ENCODE measurements at regions not wholly inside any gene's neighbourhood (a gene's known extent, or its start where the extent isn't known, plus 50 kb on each side); places are given as distances from the start of the nearest gene placed in this dataset.

DNA sequence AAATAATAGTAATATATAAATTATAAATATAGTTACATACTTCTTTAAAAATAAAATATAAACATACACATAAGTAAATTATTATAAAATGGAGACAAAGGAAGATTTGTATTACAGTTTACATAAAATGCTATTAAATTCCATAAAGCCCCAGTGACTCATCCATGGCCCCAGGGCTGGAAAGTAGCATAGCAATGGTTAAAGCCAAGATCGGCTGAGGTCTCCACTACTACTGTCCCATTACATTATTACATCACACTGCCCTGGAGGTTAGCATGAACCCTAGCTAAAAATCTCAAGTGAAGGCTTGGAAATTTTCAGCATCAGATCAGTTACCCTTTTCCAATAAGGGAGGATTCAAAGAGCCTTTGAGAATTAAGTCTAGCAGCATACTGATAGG, 936.2 kb downstream of the DSC3 start:
- DNase-seq (ENCODE audit: low read depth in 3 of 3, low spot score in 2 of 3) = no peak

DNA sequence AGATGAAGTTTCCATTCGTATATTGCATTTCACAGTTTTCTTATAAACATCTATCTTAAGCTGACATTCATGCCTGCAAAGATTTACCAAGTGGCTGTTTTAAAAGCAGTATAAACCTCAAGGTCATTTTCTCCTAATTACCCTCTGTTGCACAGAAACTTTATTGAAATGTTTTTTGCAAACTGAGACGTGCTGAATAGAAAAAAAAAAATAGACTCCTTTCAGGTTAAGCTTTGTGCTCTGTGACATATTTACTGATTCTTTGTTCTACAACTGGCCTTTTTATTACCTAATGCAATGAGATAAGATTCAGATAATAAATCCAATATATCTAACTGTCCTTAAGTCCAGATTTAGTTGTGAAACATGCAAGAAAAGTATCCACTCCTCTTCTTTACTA, 938.7 kb downstream of the DSC3 start:
- no peak for DNase-seq (ENCODE audit: low read depth in 3 of 3, low spot score in 2 of 3)

DNA sequence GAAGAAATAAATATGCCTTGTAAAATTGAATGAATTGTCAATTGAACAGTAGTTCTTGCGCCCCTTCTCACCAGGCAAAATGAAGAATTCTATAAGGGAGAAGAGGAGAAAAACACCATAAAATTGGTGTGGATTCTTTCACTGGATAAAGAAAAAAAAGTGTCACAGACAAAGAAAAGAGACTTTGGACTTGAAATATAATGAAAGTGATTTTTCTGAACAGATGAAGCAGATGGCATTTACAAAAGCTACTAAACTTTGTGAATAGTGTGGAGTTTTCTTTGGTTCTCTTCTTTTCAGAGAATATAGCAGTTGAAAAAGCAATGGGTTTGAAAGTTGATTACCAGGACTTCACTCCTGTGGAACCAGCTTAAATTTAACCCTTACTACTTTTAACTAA, 945.7 kb downstream of the DSC3 start:
- no peak for DNase-seq (ENCODE audit: low read depth in 3 of 3, low spot score in 2 of 3)

DNA sequence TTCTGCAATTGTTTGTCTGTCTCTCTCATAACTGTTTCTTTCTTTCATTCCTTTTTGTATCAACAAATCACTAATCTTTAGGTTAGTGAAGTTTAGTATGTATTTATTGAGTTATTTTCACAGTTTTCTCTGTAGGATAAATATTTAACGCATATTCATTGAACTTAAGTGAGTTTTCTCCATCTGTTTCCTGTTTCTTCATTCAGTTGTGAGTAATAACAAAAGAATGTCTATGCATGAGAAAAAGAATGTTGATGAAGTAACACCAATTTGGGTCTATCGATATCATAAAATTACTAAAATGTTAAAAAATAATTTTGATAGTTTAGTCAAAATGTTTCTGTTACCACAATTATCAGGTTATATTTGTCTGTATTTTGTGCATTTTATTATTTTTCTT, 948.0 kb downstream of the DSC3 start:
- no peak for DNase-seq (ENCODE audit: low read depth in 3 of 3, low spot score in 2 of 3)

DNA sequence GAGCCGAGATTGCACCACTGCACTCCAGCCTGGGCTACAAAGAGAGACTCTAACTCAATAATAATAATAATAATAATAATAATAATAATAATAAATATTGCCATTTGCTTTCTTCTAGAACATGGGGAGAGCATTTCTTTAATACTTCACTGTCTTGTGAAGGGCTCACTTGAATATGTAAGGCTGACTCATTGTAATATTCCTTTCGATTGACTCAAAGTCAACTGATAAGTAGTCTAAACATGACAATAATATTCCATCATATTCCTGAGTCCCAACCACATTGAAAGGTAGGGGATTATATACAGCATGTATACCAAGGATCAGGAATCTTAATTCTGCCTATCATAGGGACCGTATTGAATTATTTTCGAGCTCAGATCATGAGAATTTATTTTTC, 949.2 kb downstream of the DSC3 start:
- DNase-seq (ENCODE audit: low read depth in 3 of 3, low spot score in 2 of 3) = no peak

DNA sequence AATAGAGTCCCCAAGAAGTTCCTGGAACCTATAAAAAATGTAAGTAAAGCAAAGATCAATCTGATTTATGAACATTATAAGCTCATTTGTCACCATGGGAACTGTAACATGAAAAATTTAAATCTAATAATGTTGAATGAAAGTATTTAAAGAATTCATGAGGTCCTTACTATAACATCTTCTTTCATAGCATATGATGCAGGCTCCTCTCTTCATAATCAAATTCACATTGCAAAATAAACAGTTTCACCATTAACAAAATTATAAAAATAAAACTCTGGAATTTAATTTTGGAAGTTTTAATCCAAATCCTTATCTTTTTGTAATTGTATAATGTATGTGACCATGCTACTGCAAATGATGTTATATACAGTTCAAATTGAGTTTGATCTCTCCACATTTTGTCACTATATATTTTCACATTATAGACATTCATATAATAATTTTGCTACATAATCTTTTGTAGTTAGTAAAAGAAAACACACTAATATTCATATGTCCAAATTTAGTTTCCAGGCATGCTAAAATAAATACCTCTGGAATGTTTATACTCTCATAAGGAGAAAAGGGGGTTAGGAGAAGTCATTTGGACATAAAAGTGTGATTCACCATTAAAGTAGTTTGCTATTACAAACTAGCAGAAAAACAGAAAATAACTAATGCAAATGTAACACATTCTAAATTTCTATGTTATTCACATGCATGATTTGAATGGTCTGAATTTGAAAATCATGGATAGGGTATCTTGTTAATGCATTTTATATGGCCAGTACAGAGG, 954.1 kb downstream of the DSC3 start:
- DNase-seq (ENCODE audit: low read depth in 3 of 3, low spot score in 2 of 3) = no peak

DNA sequence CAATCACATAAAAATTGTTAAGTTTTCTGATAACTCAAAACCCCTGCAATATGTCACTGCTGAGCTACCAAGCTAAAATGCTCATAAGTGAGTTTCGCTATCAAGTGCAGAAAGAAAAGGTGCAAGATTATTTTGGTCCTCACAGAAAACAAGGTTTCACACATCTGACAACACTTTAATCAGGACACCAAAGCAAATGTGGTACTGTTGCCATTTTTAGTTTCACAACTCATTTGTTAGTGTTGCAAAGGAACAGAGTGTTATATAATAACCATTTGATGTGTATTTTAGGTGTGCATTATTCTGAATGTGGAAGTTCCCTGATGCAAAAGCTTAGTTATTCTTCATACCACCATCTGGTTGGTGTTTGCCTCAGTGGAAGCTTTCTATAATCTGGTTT, 956.2 kb downstream of the DSC3 start:
- no peak for DNase-seq (ENCODE audit: low read depth in 3 of 3, low spot score in 2 of 3)

DNA sequence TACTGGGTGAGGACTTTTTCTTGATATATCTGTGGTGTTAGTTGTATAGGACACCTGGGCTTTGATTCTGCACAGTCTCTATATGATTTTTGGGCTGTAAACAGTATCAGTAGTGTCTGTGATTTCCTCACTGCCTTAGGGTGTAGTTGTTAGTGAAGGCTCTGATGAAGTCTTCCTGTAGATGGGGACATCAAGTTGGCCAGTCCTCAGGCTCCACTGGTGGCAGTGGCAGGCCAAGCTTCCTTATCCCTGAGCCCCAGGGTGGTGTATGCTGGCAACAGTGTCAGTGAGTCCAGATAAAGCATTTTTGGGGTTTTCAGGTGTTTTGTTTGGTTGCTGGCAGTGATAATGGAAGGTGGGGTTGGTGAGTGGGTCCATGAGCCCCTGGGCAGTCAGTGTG, 961.4 kb downstream of the DSC3 start:
- DNase-seq (ENCODE audit: low read depth in 3 of 3, low spot score in 2 of 3) = no peak

DNA sequence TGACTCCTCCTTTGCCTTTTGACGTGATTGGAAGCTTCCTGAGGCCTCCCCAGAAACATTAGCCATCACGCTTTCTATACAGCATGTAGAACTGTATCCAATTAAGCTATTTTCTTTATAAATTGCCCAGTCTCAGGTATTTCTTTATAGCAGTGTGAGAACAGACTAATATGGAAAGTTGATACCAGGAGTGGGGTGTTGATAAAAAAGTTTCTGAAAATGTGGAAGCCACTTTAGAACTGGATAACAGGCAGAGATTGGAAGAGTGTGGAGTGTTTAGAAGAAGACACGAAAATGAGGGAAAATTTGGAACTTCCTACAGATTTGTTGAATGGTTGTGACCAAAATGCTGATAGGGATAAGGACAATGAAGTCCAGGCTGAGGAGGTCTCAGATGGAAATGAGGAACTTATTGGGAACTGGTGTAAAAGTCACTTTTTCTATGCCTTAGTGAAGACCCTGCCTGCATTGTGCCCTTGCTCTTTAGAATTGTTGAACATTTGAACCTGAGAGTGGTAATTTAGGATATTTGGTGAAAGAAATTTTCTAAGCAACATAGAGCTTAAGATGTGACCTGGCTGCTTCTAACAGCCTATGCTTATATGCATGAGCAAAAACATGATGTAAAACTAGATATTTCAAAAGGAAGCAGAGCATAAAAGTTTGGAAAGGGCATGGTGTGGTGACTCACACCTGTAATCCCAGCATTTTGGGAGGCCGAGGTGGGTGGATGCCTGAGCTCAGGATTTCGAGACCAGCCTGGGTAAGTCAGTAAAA, 969.7 kb downstream of the DSC3 start:
- DNase-seq (ENCODE audit: low read depth in 3 of 3, low spot score in 2 of 3) = no peak

DNA sequence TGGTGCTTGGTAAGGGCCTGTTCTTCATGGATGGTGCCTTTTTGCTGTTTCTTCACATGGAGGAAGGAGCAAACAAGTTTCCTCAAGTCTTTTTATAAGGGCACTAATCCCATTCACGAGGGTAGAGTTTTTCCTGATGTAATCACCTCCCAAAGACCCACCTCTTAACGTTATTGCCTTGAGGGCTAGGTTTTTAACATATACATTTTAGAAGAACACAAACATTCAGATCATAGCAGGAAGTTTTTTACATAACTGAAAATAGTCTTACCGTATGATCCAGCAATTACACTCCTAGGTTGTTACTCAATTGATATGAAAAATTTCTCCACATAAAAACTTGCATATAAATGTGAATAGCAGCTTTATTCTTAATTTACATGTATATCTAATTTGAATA, 976.3 kb downstream of the DSC3 start:
- DNase-seq (ENCODE audit: low read depth in 3 of 3, low spot score in 2 of 3) = no peak

DNA sequence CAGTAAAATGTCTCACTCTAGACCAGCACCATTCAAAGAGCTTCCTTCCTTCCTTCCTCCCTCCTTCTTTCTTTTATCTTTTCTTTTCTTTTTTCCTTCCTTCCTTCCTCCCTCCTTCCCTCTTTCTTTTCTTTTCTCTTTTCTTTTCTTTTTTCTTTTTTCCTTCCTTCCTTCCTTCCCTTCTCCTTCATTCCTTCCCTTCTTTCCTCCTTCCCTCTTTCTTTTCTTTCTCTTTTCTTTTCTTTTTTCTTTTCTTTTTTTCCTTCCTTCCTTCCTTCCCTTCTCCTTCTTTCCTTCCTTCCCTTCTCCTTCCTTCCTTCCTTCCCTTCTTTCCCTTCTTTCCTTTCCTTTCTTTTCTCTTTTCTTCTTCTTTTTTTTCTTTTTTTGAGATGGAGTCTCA, 985.1 kb downstream of the DSC3 start:
- no peak for DNase-seq (ENCODE audit: low read depth in 3 of 3, low spot score in 2 of 3)

DNA sequence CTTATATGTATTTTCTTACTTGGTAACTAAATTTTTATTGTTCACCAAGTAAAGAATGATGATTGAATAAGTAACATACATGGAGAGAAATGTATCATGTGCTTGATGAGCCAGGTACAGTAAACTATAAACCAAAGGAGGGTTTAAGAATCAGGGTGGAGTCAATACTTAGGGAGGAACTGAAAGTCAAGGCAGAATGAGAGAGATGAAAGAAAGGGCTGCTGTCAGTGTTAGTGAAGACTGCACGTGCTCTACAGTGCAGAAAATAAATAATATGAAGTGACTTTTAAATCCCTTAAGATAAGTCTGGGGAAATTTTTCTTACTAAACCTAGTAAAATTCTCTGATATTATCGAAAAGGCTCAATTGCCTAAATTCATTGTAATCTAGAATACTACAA, 986.0 kb downstream of the DSC3 start:
- no peak for DNase-seq (ENCODE audit: low read depth in 3 of 3, low spot score in 2 of 3)

DNA sequence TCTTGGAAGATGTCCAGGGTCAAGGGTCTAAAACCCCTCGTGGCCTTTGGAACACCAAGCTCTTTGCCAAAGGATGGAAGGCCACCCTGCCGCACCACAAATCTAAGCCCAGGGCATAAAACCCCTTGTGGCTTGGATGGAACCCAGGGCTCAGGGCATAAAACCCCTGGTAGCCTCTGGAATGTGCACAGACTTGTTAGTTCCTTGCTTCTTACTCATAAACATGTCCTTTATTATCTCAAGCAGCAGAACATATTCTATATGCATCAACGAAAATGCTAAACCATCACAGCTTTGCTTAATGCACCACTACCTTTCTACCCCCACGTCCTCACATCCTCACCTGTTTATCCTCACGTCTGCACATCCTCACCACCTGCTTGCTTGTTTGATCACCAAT, 998.0 kb downstream of the DSC3 start:
- DNase-seq (ENCODE audit: low read depth in 3 of 3, low spot score in 2 of 3) = no peak

DNA sequence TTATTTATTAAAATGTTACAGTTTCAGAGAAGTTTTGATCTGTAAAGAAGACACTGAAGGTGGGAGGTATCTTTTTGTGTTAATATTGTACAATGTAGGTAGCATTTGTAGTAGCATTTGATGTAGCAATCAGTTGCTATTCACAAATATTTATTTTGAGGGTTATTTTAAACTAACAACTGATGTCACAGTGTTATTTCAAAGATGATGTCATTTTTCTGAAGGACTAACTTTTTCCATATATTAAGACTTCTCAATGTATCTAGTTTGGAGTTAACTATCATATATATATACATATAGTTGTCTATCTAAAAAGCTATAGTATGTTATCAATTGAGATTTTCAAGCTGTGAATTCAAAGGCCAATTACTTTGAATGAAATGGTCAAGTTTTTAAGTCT, 1003.3 kb downstream of the DSC3 start:
- DNase-seq (ENCODE audit: low read depth in 3 of 3, low spot score in 2 of 3) = no peak

DNA sequence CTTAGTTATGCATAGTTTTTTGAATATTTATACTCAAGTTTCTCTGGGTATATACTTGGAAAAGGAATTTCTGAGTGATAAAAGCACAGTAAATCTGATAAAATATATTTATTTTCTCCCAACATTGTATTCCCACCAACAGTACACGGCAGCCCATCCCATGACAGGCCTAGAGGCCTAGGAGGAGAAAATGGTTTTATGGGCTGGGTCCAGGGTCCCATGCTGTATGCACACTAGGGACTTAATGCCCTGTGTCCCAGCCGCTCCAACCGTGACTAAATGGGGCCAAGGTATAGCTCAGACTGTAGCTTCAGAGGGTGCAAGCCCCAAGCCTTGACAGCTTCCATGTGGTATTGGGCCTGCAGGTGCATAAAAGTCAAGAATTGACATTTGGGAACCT, 1007.7 kb downstream of the DSC3 start:
- no peak for DNase-seq (ENCODE audit: low read depth in 3 of 3, low spot score in 2 of 3)

DNA sequence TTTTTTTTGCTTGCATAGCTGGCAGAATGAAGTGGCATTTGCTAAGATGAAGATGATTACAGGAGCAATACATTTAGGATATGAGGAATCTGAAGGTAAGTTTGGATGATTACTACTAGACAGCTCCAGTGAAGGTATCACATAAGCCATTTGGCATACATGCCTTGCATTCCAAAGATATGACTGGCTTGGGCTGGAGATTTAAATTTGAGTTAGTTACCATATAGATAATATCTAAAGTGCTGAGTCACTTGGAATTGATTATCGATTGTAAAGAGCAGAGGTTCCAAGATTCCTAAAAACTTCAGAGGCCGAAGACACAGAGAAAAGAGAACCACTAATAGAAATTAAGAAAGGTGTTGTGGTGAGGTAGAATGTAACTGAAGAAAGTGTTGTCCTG, 1026.4 kb downstream of the DSC3 start:
- DNase-seq (ENCODE audit: low read depth in 3 of 3, low spot score in 2 of 3) = no peak

DNA sequence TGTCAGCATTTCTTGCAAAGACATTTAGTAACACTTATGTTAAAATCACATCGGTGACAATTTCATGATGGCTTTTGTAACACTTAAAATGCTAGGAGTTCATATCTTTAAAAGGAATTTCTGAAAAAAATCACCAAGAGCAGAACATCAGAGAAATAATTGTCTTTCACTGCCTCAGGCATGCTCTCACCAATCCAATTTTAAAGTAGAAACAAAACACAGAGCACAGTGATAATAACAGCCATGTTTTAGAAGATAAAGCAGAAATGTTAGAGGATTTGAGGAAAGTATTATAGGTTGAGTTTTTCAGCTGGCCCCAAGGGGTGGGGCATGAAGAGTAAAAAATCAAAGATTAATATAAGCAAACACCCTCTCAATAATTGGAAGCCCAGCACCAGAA, 1037.6 kb downstream of the DSC3 start:
- no peak for DNase-seq (ENCODE audit: low read depth in 3 of 3, low spot score in 2 of 3)

DNA sequence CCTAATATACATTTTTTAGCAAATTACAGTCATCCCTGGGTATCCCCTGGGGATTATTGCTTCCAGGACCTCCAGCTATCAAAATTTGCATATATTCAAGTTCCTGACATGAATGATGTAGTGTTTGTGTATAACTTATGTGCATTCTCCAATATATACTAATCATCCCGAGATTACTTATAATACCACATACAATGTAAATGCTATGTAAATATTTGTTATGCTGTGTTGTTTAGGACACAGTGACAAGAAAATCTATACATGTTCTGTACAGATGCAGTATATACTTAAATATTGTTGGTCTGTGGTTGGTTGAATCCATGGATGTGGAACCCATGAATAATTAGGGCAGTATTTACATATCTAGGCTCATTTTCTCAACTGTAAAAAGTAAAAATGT, 1060.3 kb downstream of the DSC3 start:
- DNase-seq (ENCODE audit: low read depth in 3 of 3, low spot score in 2 of 3) = no peak

DNA sequence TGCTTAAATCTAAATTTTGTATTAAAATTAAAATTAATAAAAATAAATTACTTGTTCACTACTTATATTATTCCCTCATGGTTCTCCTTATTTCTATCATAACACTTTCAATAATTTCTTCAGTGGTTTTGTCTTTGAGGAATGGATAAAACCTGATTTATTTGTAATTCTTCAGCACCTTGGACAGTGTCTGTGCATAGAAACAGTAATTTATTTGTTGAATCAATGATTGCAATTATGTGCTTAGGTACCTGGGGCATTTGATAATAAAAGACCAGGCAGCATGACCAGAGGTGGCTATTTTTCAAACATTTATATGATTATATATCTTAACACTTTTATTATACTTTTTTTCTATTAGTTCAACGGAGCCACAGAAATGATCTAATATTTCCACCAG, 1062.7 kb downstream of the DSC3 start:
- no peak for DNase-seq (ENCODE audit: low read depth in 3 of 3, low spot score in 2 of 3)

DNA sequence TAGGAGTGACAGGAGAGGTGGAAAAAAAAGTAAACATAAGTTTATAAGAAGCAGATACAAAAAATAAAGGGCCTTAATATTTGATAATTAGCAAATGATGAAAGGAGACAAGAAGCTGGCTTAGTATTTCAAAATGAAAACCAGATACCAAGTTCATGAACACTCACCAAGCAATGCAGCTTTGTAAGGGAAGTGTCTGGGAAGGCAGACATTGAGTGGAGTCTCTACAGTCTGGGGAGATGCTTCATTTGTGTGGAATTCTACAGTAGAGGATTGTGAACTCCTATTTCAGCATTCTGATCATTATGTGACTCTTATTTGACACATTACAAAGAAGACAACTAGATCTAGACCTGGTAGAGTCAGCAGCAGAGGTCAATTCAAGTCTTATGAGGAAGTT, 1072.7 kb downstream of the DSC3 start:
- no peak for DNase-seq (ENCODE audit: low read depth in 3 of 3, low spot score in 2 of 3)

DNA sequence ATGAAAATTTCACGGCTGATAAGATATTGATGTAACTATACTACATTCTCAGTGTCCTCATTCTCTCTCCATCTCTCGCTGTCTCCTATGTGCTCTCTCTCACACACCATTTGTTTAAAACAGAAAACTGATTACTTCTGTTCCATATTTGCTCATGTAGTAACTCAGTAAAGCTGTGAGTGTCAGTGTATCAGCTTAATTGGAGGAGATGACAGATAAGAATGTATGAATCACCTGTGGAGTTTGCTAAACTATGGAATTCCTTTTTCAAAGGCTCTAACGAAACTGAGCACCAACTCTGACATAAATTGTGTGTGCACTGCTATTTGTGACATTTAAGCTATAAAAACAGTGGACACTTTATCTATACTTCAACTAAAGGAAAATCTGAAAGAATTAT, 1080.0 kb downstream of the DSC3 start:
- DNase-seq (ENCODE audit: low read depth in 3 of 3, low spot score in 2 of 3) = no peak

DNA sequence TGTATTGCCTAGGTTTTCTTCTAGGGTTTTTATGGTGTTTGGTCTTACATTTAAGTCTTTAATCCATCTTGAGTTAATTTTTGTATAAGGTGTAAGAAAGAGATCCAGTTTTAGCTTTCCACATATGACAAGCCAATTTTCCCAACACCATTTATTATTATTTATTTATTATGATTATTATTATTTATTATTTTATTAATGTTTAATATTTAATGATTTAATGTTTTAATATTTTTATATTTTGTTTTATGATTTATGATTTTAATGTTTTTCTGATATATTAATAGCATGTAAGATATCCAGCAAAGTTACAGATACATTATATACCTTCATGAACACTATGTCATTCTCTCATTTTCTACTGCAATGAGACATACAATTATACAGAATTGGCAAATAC, 1082.0 kb downstream of the DSC3 start:
- no peak for DNase-seq (ENCODE audit: low read depth in 3 of 3, low spot score in 2 of 3)

DNA sequence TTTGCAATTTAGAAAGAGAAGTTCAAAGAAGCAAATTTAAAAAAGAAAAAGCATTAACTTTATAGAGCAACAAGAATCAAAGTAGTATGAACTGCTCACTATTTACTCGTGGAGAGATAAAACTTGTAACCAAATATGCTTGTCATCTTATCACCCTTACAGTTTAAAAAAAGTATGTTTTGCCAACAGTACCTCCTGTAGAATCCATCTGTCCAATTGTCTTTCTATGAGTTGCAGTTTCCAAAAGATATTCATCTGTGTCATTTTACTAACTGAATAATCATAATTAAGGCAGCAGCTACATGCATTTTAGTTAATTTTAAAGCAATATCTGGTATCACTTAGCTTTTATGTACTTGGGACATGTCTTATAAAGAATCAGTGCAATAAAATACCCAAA, 1112.3 kb downstream of the DSC3 start:
- DNase-seq (ENCODE audit: low read depth in 3 of 3, low spot score in 2 of 3) = no peak
